ENCODE measurements at regions not wholly inside any gene's neighbourhood (a gene's known extent, or its start where the extent isn't known, plus 50 kb on each side); places are given as distances from the start of the nearest gene placed in this dataset.

GRCh38 chr11:92546603-92547002 is 322.0 kb downstream of the FAT3 start:
- Histone ChIP-seq H3F3A (replicated peaks; ENCODE audit: low read depth) (no peaks in the 10 kb centered on the region), H2AFZ (no peak overlapping the region), H3K4me1 (ENCODE audit: insufficient read depth) (peaks cover 74% of the 10 kb centered on the region), H3K27me3 (ENCODE audit: insufficient read depth) (no peaks in the 10 kb centered on the region), H3K79me2 (replicated peaks; ENCODE audit: insufficient read depth) (peaks cover 2% of the 10 kb centered on the region; the same call in 1 of the 2 replicates), H4K20me1 (replicated peaks; ENCODE audit: insufficient read depth) (no peaks in the 10 kb centered on the region), H3K36me3 (ENCODE audit: insufficient read depth) (no peaks in the 10 kb centered on the region), H3K9me2 (ENCODE audit: insufficient read depth) (no peaks in the 10 kb centered on the region), H3K4me2 (peak overlapping the region; percentile 48), H3K4me3 (no peak overlapping the region), H3K27ac (ENCODE audit: low read depth) (peak overlapping the region; percentile 2; the same call in 1 of the 2 replicates)
- Mint-ChIP-seq H3K27ac (peak overlapping the region; percentile 39; the same call in 1 of the 2 replicates), H3K4me1 (peaks cover 68% of the 10 kb centered on the region), H3K4me3 (no peak overlapping the region; the same call in 2 of the 3 replicates), H3K9me3 (no peaks in the 10 kb centered on the region), H3K27me3 (ENCODE audit: insufficient read depth, low read depth, poor library complexity) (peaks cover 2% of the 10 kb centered on the region), H3K36me3 (ENCODE audit: low read depth) (peaks cover 3% of the 10 kb centered on the region; the same call in 2 of the 3 replicates)
- ATAC-seq (no peak), DNase-seq (ENCODE audit: low spot score) (no peak)
- no peak for TF ChIP-seq CREB1 (CRISPR knock-in tag; IDR thresholded peaks at IDR 0.05; ENCODE audit: low read depth)
- no peak for TF ChIP-seq CTCF (conservative IDR thresholded peaks at IDR 0.05; ENCODE audit: low read depth in 2 of 2)
- no peak for TF ChIP-seq ETS1 (IDR thresholded peaks at IDR 0.05)
- no peak for TF ChIP-seq NANOG (IDR thresholded peaks at IDR 0.05; ENCODE audit: borderline replicate concordance)
- TF ChIP-seq EZH2phosphoT487 (IDR thresholded peaks at IDR 0.05; ENCODE audit: unreplicated experiment) = no peak
- TF ChIP-seq EZH2 (IDR thresholded peaks at IDR 0.05; ENCODE audit: low read depth, unreplicated experiment) = no peak
- TF ChIP-seq ZNF114 (CRISPR knock-in tag; IDR thresholded peaks at IDR 0.05) = no peak
- TF ChIP-seq STAT1 (IDR thresholded peaks at IDR 0.05; ENCODE audit: unreplicated experiment) = no peak
- TF ChIP-seq POLR2AphosphoS5 (IDR thresholded peaks at IDR 0.05; ENCODE audit: low read depth) = no peak
- no peak for TF ChIP-seq ZNF462 (CRISPR knock-in tag; IDR thresholded peaks at IDR 0.05)
- TF ChIP-seq ZNF331 (CRISPR knock-in tag; IDR thresholded peaks at IDR 0.05; ENCODE audit: low read depth) = no peak
- TF ChIP-seq REST (IDR thresholded peaks at IDR 0.05; ENCODE audit: unreplicated experiment) = no peak
- TF ChIP-seq JUNB (IDR thresholded peaks at IDR 0.05; ENCODE audit: unreplicated experiment) = no peak

Measured in GM23338 (cell line).